ENCODE measurements at regions not wholly inside any gene's neighbourhood (a gene's known extent, or its start where the extent isn't known, plus 50 kb on each side); places are given as distances from the start of the nearest gene placed in this dataset.

- DNase-seq: no peak
Observed at GRCh38 chr16:18050777-18051176, 285.8 kb downstream of the NPIPA8 start.

GRCh38 chr16:18050234-18050633, 286.3 kb downstream of the NPIPA8 start:
- DNase-seq: no peak

DNA sequence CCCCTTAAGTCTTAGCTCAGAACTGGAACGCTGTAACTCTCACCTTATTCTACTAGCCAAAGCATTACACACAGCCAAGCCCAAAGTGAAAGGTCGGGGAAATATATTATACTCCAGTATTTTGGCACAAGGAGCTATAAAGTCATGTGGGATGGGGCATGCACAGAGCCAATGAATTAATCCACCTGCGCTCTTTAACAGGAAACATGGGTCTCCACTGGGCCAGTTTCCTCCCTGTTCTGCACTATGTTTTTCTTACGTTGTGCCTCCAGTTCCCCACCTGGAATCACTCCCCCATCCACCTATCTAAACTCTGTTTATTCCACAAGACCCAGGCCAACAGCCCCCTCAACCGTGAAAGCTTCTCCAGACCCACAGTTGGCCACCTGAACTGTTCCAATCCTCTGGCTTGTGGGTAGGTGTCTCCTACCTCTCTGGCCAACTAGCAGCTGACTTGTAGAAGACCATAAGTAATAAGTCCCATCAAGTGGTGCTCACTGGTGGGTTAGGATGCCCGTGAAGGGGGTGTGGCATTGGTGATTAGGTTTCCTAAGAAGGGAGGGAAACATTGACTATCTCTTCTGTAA, 286.9 kb downstream of the NPIPA8 start:
- no peak for DNase-seq

DNA sequence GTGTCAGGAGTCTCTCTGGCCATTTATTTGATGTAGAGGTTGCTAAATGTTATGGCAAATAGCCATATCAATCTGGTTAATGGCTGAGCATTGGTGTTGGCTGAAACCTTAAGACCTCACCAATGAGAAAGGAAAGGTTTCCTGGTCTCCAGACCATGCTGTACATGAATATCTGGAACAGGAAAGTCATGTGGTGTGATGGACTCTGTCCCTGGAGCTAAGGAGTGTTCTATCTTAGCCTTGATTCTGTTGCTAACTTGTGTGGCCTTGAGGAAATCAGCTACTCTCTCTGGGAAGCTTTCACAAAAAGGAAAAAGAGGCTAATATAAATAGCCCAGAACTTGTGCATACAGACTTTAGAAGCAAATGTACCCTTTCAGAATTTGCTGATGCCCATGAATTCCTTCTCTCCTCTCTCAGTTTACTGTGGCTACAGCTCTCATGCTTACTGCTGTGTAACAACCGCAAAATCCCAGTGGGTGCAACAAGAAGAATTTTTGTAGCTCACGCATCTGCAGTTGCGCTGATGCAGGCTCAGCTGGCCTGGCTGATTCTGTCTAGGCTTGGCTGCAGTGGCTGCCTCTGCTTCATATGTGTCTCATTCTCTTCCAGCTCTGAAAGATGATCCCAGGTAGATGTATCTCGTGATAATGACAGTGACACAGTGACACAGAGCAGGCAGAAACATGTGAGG, 287.5 kb downstream of the NPIPA8 start:
- no peak for DNase-seq

GRCh38 chr16:18047761-18048160, 288.8 kb downstream of the NPIPA8 start:
- DNase-seq: no peak

DNA sequence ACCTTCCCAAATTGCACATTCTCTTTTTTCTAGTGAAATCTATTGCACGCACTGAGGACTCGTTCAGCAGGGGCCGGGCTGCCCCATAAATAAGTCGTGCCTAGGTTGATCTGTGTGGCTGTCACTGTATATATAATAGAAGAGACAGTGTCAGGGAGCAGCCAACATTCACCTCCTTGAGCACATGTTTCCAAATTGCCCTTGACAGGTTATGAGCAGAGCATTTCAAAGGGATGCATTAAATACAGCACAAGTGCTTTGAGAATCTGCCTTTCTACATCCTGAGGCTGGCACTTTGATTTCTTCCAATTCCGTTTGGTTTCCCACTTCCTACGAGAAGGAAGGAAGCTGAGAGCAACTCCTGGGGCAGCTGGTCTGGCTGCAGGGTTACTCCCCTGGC, 291.2 kb downstream of the NPIPA8 start:
- DNase-seq: no peak

GRCh38 chr16:18041864-18042834, 294.4 kb downstream of the NPIPA8 start:
- no peak for DNase-seq

DNA sequence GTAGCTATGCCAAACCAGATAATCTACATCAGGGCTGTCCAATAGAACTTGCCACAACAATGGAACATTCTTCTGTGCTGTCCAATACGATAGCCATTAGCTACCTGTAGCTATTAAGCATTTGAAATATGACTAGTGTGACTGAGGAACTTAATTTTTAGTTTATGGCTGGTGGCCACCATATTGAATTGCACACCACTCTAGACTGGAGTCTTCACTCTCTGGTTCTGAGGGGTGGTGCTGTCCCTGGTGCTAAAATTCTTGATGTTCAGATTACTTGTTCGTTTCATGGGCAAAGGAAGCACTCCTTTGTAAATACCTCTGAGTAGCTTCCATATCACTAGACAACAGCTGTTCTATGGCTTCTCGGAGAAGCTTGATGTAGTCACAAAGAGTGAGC, 296.6 kb downstream of the NPIPA8 start:
- DNase-seq: no peak

GRCh38 chr16:18037051-18037450, 299.5 kb downstream of the NPIPA8 start:
- DNase-seq: no peak

- DNase-seq: no peak
Observed at GRCh38 chr16:18024611-18025010, 311.9 kb downstream of the NPIPA8 start.

GRCh38 chr16:18018376-18018775, 318.2 kb downstream of the NPIPA8 start:
- DNase-seq: no peak

GRCh38 chr16:18013863-18014262, 322.7 kb downstream of the NPIPA8 start:
- DNase-seq: no peak

DNA sequence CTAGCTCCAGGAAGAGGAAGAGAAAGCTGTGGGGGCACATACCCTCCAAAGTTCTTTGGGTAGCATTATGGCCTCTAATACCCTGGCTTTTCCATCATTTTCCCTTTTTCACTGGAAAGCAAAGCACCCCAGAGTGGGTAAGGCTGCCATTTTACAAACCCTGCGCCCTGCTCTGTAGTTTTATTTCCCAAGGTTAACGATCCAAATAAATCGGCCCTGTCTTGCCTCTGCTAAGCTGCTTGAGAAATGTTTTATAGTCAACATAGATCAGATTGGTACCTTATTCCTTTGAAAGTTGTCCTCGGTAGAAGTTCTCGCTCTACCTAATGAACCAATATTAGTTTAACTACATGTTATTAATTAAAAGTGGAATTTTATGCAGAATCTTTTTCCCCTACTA, 328.2 kb downstream of the NPIPA8 start:
- no peak for DNase-seq

DNA sequence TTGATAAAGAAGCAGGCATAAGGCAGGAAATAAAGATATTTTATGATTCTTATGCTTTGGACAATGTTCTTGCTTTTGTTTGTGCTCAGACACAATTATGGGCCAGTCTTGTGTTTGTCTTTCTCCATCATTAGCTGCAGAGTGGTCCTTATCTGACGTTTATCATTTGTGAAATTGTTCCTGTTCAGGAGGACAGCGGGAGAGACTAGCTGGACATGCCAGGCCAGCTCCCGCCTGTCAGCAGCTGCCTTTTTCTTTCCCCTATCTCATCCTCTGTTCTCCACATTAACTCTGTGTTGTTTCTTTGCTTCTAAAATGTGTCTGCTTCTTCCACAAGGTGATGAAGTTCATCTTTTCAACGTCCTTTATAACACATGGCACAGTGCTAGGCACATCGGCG, 333.5 kb downstream of the NPIPA8 start:
- DNase-seq: no peak

DNA sequence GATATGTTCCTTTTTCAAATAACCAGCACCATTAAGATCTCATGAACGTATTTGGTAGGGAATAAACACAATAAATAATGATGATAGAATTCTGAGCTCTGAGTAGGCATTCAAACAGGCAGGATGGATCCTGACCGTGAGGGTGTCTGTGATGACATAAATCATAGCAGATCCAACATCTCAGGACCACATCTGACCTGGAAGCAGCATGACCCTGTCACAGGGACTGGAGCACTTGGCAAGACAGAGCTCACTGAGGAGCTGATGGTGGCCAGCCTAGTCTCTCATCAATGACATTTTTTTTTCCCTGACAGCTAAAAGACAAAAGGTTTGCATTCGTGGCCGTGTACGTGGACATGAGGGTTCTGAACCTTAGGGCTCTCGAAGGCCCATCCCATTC, 337.5 kb downstream of the NPIPA8 start:
- DNase-seq: no peak

- no peak for DNase-seq
Observed at GRCh38 chr16:17998550-17998949, 338.0 kb downstream of the NPIPA8 start.

- no peak for DNase-seq
Observed at GRCh38 chr16:17994027-17994426, 342.5 kb downstream of the NPIPA8 start.

GRCh38 chr16:17992416-17992815, 344.1 kb downstream of the NPIPA8 start:
- no peak for DNase-seq

GRCh38 chr16:17989255-17989654, 347.3 kb downstream of the NPIPA8 start:
- no peak for DNase-seq

GRCh38 chr16:17988839-17989238, 347.7 kb downstream of the NPIPA8 start:
- no peak for DNase-seq

DNA sequence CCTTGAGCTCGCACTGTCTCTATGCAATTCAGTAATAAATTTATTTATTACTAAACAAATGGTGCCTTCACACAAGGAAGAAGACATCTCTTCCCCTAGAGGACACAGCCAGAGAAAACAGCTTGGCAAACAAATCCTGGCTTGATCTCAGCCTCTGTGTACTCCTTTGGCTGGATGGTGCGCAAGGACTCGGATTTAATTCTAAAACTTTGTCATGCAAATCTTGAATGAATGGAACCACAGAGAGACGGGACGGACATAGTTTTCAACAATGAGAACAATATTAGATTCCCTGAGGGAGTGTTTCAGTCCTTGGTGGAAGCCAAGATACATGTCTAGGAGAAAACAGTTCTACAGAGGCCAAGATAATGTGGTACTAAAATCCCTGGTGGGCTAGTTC, 349.5 kb downstream of the NPIPA8 start:
- DNase-seq: no peak

DNA sequence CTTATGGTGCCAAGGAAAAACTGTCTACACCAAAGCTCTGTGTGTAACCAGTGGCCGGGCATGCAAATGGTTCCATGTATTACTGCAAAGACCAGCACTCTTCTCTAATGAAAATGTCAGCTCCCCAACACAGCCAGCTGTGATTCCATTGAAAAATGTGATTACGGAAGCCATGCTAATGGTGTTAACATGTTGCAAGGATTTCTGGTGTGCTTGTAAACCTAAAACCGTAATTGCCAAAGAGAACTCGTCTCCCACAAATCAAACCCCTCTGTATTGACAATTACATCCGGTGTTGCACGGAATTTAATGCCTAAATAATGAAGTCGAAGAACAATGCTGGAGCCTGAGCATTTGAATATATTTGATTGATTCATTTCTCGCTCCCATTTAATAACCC, 351.7 kb downstream of the NPIPA8 start:
- DNase-seq: no peak

- DNase-seq: no peak
Observed at GRCh38 chr16:17983847-17984639, 352.5 kb downstream of the NPIPA8 start.

All from fibroblast of skin of back (primary cell).